ENCODE measurements at regions not wholly inside any gene's neighbourhood (a gene's known extent, or its start where the extent isn't known, plus 50 kb on each side); places are given as distances from the start of the nearest gene placed in this dataset.
A peak's percentile ranks its signal among the peaks of the same experiment; 100 is the strongest.

GRCh38 chr9:13352451-13352979 lies 73.0 kb upstream of the MPDZ start:
- H3K4me2 ChIP-seq, result no peak overlapping the region
- no peaks in the 10 kb centered on the region for H3K4me1 Mint-ChIP-seq
- H3K27ac ChIP-seq, result no peak overlapping the region
- H3K9ac ChIP-seq, result no peak overlapping the region
- H3K79me2 ChIP-seq (ENCODE audit: low read depth), result no peaks in the 10 kb centered on the region
- no peaks in the 10 kb centered on the region for H3K27me3 ChIP-seq
- no peak overlapping the region for H3K4me3 ChIP-seq
- no peaks in the 10 kb centered on the region for H3K36me3 ChIP-seq
- H2AFZ ChIP-seq (replicated peaks), result no peak overlapping the region
- no peaks in the 10 kb centered on the region for H3F3A ChIP-seq (ENCODE audit: low read depth)
- no peaks in the 10 kb centered on the region for H3K27me3 Mint-ChIP-seq (ENCODE audit: insufficient read depth, low read depth)
- H3K9me3 ChIP-seq (ENCODE audit: low read depth), result no peaks in the 10 kb centered on the region
- H3K27ac Mint-ChIP-seq, result no peak overlapping the region
- no peak for DNase-seq (ENCODE audit: low spot score)
- no peaks in the 10 kb centered on the region for H4K20me1 ChIP-seq (ENCODE audit: low read depth)
- no peaks in the 10 kb centered on the region for H3K9me3 Mint-ChIP-seq
- no peaks in the 10 kb centered on the region for H3K36me3 Mint-ChIP-seq
- TF ChIP-seq, protein P1, sequence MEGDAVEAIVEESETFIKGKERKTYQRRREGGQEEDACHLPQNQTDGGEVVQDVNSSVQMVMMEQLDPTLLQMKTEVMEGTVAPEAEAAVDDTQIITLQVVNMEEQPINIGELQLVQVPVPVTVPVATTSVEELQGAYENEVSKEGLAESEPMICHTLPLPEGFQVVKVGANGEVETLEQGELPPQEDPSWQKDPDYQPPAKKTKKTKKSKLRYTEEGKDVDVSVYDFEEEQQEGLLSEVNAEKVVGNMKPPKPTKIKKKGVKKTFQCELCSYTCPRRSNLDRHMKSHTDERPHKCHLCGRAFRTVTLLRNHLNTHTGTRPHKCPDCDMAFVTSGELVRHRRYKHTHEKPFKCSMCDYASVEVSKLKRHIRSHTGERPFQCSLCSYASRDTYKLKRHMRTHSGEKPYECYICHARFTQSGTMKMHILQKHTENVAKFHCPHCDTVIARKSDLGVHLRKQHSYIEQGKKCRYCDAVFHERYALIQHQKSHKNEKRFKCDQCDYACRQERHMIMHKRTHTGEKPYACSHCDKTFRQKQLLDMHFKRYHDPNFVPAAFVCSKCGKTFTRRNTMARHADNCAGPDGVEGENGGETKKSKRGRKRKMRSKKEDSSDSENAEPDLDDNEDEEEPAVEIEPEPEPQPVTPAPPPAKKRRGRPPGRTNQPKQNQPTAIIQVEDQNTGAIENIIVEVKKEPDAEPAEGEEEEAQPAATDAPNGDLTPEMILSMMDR (IDR thresholded peaks at IDR 0.05), result no peak
- TF ChIP-seq EZH2 (IDR thresholded peaks at IDR 0.05), result no peak
- no peak for TF ChIP-seq EZH2phosphoT487 (IDR thresholded peaks at IDR 0.05)
- no peaks in the 10 kb centered on the region for H3K4me1 ChIP-seq
- H3K4me3 Mint-ChIP-seq, result no peak overlapping the region

GRCh38 chr9:13351778-13352386 lies 72.4 kb upstream of the MPDZ start:
- H3F3A ChIP-seq (ENCODE audit: low read depth), result no peaks in the 10 kb centered on the region
- H2AFZ ChIP-seq (replicated peaks), result no peak overlapping the region
- no peak overlapping the region for H3K4me3 ChIP-seq
- no peaks in the 10 kb centered on the region for H3K79me2 ChIP-seq (ENCODE audit: low read depth)
- no peaks in the 10 kb centered on the region for H3K27me3 ChIP-seq
- H3K9me3 ChIP-seq (ENCODE audit: low read depth), result no peaks in the 10 kb centered on the region
- no peaks in the 10 kb centered on the region for H3K4me1 Mint-ChIP-seq
- H3K4me1 ChIP-seq, result no peaks in the 10 kb centered on the region
- H3K27ac Mint-ChIP-seq, result no peak overlapping the region
- H3K4me3 Mint-ChIP-seq, result no peak overlapping the region
- H3K27ac ChIP-seq, result no peak overlapping the region
- H3K36me3 ChIP-seq, result no peaks in the 10 kb centered on the region
- DNase-seq (ENCODE audit: low spot score), result peak; percentile 64
- no peaks in the 10 kb centered on the region for H3K27me3 Mint-ChIP-seq (ENCODE audit: insufficient read depth, low read depth)
- H3K9ac ChIP-seq, result no peak overlapping the region
- H4K20me1 ChIP-seq (ENCODE audit: low read depth), result no peaks in the 10 kb centered on the region
- no peaks in the 10 kb centered on the region for H3K9me3 Mint-ChIP-seq
- no peaks in the 10 kb centered on the region for H3K36me3 Mint-ChIP-seq
- TF ChIP-seq, protein P1 (IDR thresholded peaks at IDR 0.05), result peak; percentile 80
- TF ChIP-seq EZH2 (IDR thresholded peaks at IDR 0.05), result no peak
- no peak overlapping the region for H3K4me2 ChIP-seq

- H3K27me3 ChIP-seq, result no peaks in the 10 kb centered on the region
- H3K4me1 ChIP-seq, result no peaks in the 10 kb centered on the region
- no peaks in the 10 kb centered on the region for H3K79me2 ChIP-seq (ENCODE audit: low read depth)
- H2AFZ ChIP-seq (replicated peaks), result no peak overlapping the region
- H3K4me2 ChIP-seq, result no peak overlapping the region
- Mint-ChIP-seq H3K4me1 (no peaks in the 10 kb centered on the region), H3K4me3 (no peak overlapping the region), H3K27ac (no peak overlapping the region), H3K9me3 (no peaks in the 10 kb centered on the region), H3K36me3 (no peaks in the 10 kb centered on the region), H3K27me3 (ENCODE audit: insufficient read depth, low read depth) (no peaks in the 10 kb centered on the region)
- H3K36me3 ChIP-seq, result no peaks in the 10 kb centered on the region
- no peak overlapping the region for H3K9ac ChIP-seq
- no peaks in the 10 kb centered on the region for H3F3A ChIP-seq (ENCODE audit: low read depth)
- no peak overlapping the region for H3K4me3 ChIP-seq
- H3K9me3 ChIP-seq (ENCODE audit: low read depth), result no peaks in the 10 kb centered on the region
- TF ChIP-seq, protein P1 (IDR thresholded peaks at IDR 0.05), result no peak
- TF ChIP-seq EZH2phosphoT487 (IDR thresholded peaks at IDR 0.05), result no peak
- TF ChIP-seq EZH2 (IDR thresholded peaks at IDR 0.05), result no peak
- no peaks in the 10 kb centered on the region for H4K20me1 ChIP-seq (ENCODE audit: low read depth)
- DNase-seq (ENCODE audit: low spot score), result no peak
- H3K27ac ChIP-seq, result no peak overlapping the region
Observed at GRCh38 chr9:13332571-13332970, 53.1 kb upstream of the MPDZ start.
